ENCODE measurements at regions not wholly inside any gene's neighbourhood (a gene's known extent, or its start where the extent isn't known, plus 50 kb on each side); places are given as distances from the start of the nearest gene placed in this dataset.

DNA sequence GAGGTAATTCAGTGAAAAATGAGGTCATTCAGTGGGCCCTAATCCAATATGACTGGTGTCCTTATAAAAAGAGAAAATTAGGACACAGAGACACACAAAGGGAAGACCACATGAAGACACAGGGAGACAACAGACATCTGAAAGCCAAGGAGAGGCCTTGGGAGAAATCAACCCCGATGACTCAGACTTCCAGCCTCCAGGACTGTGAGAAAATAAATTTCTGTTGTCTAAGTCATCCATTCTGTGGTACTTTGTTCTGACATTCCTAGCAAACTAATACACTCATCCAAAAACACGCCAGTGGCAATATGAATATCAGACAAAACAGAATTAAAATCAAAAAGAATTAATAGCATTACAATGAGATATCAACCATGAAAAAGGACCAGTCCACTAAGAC is 303.7 kb downstream of the SS18 start:
- TF ChIP-seq POLR2A (IDR thresholded peaks at IDR 0.05; ENCODE audit: borderline replicate concordance, extremely low read depth, insufficient read depth, insufficient read length): no peak
- TF ChIP-seq, protein P1, sequence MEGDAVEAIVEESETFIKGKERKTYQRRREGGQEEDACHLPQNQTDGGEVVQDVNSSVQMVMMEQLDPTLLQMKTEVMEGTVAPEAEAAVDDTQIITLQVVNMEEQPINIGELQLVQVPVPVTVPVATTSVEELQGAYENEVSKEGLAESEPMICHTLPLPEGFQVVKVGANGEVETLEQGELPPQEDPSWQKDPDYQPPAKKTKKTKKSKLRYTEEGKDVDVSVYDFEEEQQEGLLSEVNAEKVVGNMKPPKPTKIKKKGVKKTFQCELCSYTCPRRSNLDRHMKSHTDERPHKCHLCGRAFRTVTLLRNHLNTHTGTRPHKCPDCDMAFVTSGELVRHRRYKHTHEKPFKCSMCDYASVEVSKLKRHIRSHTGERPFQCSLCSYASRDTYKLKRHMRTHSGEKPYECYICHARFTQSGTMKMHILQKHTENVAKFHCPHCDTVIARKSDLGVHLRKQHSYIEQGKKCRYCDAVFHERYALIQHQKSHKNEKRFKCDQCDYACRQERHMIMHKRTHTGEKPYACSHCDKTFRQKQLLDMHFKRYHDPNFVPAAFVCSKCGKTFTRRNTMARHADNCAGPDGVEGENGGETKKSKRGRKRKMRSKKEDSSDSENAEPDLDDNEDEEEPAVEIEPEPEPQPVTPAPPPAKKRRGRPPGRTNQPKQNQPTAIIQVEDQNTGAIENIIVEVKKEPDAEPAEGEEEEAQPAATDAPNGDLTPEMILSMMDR (IDR thresholded peaks at IDR 0.05 in 2 of 3, conservative IDR thresholded peaks at IDR 0.05 in 1 of 3; ENCODE audit: borderline replicate concordance in 1 of 3, insufficient read depth in 1 of 3, low read depth in 2 of 3, low read length in 2 of 3): no peak
- TF ChIP-seq, protein P2, sequence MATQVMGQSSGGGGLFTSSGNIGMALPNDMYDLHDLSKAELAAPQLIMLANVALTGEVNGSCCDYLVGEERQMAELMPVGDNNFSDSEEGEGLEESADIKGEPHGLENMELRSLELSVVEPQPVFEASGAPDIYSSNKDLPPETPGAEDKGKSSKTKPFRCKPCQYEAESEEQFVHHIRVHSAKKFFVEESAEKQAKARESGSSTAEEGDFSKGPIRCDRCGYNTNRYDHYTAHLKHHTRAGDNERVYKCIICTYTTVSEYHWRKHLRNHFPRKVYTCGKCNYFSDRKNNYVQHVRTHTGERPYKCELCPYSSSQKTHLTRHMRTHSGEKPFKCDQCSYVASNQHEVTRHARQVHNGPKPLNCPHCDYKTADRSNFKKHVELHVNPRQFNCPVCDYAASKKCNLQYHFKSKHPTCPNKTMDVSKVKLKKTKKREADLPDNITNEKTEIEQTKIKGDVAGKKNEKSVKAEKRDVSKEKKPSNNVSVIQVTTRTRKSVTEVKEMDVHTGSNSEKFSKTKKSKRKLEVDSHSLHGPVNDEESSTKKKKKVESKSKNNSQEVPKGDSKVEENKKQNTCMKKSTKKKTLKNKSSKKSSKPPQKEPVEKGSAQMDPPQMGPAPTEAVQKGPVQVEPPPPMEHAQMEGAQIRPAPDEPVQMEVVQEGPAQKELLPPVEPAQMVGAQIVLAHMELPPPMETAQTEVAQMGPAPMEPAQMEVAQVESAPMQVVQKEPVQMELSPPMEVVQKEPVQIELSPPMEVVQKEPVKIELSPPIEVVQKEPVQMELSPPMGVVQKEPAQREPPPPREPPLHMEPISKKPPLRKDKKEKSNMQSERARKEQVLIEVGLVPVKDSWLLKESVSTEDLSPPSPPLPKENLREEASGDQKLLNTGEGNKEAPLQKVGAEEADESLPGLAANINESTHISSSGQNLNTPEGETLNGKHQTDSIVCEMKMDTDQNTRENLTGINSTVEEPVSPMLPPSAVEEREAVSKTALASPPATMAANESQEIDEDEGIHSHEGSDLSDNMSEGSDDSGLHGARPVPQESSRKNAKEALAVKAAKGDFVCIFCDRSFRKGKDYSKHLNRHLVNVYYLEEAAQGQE (IDR thresholded peaks at IDR 0.05; ENCODE audit: low read depth): no peak
- TF ChIP-seq EZH2 (IDR thresholded peaks at IDR 0.05): no peak
- TF ChIP-seq, protein P3, sequence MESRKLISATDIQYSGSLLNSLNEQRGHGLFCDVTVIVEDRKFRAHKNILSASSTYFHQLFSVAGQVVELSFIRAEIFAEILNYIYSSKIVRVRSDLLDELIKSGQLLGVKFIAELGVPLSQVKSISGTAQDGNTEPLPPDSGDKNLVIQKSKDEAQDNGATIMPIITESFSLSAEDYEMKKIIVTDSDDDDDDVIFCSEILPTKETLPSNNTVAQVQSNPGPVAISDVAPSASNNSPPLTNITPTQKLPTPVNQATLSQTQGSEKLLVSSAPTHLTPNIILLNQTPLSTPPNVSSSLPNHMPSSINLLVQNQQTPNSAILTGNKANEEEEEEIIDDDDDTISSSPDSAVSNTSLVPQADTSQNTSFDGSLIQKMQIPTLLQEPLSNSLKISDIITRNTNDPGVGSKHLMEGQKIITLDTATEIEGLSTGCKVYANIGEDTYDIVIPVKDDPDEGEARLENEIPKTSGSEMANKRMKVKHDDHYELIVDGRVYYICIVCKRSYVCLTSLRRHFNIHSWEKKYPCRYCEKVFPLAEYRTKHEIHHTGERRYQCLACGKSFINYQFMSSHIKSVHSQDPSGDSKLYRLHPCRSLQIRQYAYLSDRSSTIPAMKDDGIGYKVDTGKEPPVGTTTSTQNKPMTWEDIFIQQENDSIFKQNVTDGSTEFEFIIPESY (IDR thresholded peaks at IDR 0.05; ENCODE audit: extremely low read depth, insufficient replicate concordance, low read length): no peak
- TF ChIP-seq EZH2phosphoT487 (IDR thresholded peaks at IDR 0.05; ENCODE audit: borderline replicate concordance): no peak
- no peak for TF ChIP-seq POLR2AphosphoS5 (IDR thresholded peaks at IDR 0.05; ENCODE audit: low read depth, low read length)
- TF ChIP-seq, protein P4, sequence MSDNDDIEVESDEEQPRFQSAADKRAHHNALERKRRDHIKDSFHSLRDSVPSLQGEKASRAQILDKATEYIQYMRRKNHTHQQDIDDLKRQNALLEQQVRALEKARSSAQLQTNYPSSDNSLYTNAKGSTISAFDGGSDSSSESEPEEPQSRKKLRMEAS (IDR thresholded peaks at IDR 0.05): no peak

Data from HCT116 (cell line).